ENCODE measurements at regions not wholly inside any gene's neighbourhood (a gene's known extent, or its start where the extent isn't known, plus 50 kb on each side); places are given as distances from the start of the nearest gene placed in this dataset.
"Not testable (repeated sequence)": the region's sequence is repeated elsewhere in the genome, so short reads cannot be mapped to it uniquely, and the experiment has no call there.

DNA sequence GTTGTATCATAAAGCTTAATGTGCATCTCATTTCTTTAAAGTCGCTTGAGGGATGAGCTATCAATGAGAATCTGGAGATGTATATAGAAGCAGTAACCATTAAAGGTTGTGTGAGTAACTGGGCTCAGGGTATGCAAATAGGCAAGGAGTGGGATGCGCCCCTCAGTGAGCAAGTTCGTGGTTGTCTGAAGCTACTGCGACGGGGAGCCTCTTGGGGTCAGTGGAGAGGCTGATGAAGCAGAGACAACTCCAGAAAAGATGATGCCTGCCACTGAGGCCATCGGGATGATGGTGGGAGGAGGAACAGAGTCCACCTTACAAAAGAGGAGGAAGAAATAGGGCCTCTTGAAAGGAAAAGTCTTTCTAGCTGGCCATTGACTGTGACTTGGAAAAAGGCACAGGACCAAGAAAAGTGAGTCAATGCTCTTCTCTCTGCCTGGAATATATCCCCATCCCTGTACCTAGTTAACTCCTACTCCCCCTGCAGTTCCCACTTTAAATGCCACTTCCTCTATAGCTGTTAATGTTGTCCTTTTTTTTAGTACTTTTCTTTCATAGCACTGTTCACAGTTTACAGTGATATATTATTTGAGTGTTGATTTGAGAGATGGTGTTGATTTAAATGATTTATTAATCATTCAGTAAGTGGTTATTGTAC, 51.4 kb upstream of the LSM6 start:
- DNase-seq, result no peak

GRCh38 chr4:146123231-146123630, 52.3 kb upstream of the LSM6 start:
- no peak for DNase-seq

GRCh38 chr4:146122398-146122797, 53.1 kb upstream of the LSM6 start:
- no peak for DNase-seq

DNA sequence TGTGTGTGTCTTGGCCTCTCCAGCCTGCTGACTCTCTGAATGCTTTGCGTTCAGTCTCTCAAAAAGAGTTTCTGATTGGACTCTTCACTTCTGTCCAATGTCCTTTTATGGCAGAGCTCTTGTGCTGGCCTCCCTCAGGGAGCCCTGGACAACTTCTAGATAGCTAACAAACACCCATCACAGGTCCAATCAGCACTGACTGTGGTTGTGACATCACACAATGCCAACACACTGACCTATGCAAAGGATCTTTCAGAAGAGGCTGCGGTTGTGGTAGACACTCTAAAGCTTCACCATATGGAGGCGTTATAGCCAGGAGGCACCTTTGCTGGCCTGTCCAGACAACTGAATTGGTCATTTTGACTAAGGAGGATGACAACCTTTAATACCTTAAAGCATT, 53.8 kb upstream of the LSM6 start:
- no peak for DNase-seq

GRCh38 chr4:146119845-146120404, 55.6 kb upstream of the LSM6 start:
- DNase-seq, result no peak

DNA sequence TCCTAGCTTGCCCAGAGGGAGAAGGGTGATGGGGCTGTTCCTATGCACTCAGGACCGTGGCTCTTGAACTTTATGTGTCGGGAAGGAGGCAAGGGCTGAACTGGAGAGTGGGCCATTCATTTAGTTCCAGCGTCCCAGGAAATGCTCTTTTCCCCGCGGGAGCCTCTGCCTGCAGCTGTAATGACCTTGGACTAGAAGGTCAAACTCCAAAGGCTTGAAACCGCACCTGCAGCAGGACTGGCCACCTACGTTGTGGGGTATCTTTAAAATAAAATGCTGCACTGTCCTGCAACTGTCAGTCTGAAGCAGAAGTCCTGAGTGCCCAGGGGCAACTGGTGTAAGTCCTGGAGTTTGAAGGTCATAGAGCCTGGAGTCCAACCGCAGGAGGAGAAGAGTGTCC, 61.5 kb upstream of the LSM6 start:
- DNase-seq, result no peak

- no peak for DNase-seq
Measured at GRCh38 chr4:146113171-146113570, 62.3 kb upstream of the LSM6 start.

DNA sequence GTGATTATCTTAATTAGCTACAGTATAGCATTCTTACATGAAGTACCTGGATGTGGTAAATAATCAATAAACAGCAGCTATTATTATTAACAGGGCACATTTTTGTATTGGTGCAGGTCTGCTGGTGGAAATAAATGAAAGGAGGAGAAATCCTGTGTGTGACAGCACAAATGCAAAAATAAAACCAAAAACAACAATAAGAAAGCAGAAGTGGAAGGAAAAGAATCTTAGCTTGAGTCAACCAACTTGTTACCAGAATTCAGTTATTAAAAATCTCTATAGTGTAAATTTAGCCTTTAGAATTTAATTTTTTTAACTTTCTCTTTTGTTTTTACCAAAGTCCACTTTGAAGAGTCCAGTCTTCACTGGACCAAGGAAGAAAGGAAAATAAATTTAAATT, 63.1 kb upstream of the LSM6 start:
- no peak for DNase-seq

DNA sequence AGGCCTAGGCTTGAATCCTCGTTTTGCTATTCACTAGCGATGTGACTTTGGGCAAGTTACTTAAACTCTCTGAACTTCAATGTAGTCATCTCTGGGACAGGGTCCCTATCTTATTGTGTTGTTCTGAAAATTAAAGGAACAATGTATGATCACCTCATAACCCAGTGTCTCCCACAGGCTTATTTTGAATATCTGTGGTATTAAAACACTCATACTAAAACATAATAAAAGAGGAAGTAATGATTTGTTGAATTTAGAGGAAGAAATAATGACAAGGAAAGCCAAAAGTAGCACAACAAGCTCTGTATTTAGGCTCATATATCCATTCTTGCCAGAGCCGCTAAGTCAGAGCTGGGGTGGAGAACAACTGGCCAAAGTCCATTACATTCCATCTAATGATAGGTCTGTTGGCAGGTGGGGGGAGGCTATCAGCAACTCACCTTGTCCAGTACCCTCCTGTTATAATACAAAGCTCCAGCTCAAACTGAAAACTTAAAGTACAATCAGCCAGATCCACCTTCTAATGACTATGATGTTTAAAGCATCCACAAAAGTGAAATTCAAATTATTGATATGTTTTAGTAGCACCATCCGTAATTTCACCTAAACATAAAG, 64.5 kb upstream of the LSM6 start:
- no peak for DNase-seq

- DNase-seq, result no peak
Measured at GRCh38 chr4:146108756-146109155, 66.8 kb upstream of the LSM6 start.

DNA sequence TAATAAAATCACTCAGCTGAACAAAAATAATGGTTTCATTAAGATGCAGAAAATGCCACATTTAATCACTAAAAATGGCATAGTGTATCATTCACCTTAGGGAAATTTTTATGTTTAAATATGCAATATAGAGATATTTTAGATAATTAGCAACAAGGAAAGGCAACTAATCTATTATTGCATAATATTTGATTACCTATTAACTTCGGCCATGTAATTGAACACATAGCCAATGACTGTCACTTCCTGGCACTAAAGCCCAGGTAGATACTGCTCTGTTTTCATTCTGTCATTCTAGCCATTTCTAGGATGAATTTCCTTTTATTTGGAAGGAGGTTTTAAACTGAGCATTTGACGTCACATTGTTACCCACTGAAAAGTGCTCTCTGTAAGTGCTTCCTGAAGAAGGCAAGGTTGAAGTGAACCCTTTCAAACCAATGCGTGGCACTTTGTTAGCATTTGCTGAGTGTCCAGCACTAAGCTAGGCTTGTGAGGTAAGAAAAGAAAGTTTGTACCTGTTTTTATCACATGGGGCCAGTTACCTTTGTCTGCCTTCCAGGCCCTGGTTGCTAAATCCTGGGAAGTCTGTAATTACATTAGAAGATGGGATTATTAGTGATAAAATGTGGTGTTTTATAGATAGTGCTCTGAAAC, 67.8 kb upstream of the LSM6 start:
- DNase-seq, result no peak

GRCh38 chr4:146105464-146105863, 70.1 kb upstream of the LSM6 start:
- DNase-seq, result peak; percentile 4

- no peak for DNase-seq
Measured at GRCh38 chr4:146104541-146104940, 71.0 kb upstream of the LSM6 start.

- DNase-seq, result not testable (repeated sequence)
Measured at GRCh38 chr4:146104052-146104451, 71.5 kb upstream of the LSM6 start.

GRCh38 chr4:146099585-146099984, 75.9 kb upstream of the LSM6 start:
- no peak for DNase-seq

DNA sequence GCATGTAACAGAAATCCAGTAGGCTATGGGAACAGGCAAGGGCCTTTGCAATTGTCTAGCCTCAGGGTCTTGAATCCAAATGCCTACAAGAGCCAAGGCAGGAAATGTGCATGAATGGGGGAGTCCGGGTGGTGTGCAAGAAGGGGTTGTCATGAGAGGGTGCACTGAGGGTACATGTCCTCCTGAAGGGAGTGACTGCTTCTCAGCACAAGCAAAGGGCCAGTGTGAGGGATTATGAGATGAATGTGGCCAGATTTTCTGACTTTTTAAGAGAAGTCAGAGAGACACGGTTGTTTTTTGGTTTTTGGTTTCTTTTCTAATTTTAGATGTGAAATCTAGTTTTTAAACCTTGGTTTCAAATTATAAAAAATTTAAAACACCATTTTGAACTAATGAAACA, 76.5 kb upstream of the LSM6 start:
- DNase-seq, result no peak

DNA sequence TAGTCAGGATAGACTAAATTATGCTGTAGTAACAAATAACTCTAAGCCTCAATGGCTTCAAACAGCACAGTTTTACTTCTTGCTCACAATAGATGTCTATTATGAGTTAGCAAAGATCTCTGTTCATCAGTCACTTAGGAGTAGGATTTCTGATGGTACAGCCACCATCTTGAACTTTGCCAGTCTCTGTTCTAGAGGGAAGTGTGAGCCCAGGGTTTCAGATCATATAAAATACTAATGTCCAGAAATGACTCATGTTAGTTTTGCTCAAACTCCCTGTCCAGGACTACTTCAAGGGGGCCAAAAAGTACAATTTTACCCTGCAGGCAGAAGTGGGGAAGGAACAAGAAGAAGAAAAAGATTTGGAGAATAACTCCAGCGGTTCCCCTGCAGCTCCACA, 77.1 kb upstream of the LSM6 start:
- DNase-seq, result no peak

GRCh38 chr4:146096371-146096770, 79.1 kb upstream of the LSM6 start:
- DNase-seq, result no peak

DNA sequence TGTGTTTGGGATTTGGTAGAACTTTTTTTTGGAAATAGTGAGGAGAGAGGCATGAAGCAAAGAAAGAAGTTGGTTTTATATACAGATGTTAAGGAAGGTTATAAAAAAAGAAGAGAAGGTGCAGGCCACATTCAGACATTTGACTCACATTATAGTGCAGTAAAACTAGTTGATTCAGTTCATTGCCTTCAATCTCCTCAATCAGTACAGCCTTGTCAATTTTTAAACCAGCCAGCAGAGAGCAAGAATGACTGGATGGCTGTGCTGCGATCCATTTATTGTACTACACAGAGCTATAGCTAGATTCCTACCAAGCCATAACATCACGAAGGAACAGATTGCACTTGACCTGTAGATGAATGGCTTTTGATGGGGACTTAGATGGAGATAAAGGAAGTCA, 79.7 kb upstream of the LSM6 start:
- no peak for DNase-seq

GRCh38 chr4:146095091-146095690, 80.3 kb upstream of the LSM6 start:
- DNase-seq, result peak; percentile 21

DNA sequence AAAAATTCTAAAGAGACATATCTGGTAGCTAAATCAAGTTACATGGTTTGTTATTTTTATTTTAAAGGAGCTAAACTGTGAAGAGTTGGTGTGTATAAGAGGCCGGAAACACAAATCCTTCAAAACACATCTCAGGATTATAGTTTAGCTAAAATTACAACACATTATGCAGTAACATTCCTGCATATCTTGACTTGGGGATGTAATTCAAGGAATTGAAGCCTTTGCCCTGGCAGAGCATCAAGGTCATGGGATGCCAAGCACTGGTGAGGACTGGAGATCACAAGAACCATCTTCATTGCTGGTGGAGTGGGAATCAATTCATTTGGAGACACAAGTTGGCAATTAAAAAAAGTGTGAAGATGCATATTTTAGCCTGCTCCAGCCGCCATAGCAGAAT, 86.8 kb upstream of the LSM6 start:
- no peak for DNase-seq

GRCh38 chr4:146087856-146088255, 87.7 kb upstream of the LSM6 start:
- no peak for DNase-seq

DNA sequence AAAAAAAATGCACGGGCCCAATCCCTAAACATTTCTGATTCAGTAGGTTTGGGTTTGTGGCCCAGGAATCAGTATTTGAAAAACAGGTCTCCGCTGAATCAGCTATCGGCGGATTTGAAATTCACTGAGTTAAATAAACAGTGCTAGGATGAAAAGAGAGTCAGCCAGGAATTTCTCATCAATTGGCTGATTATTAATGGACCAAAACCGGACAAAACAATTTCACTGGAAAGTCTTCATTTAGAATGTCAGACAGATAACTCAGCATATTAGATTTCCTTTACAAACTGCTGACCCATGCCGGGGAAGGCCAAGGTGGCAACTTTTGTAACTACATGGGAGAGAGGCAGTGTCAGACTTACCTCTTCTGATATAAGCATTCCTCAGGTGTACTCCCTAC, 99.4 kb upstream of the LSM6 start:
- DNase-seq, result no peak

- DNase-seq, result no peak
Measured at GRCh38 chr4:146073517-146073916, 102.0 kb upstream of the LSM6 start.

Measured in CD4-positive, alpha-beta T cell treated with Interleukin-10 for 1 hour (primary cell).